GM19025 (cell line): ENCODE measurements at regions not wholly inside any gene's neighbourhood (a gene's known extent, or its start where the extent isn't known, plus 50 kb on each side); places are given as distances from the start of the nearest gene placed in this dataset.

Experiments
- ATAC-seq: cut with Tn5 transposase; IDR thresholded peaks from one replicate; pipeline ENCODE4 v1.9.1; 2021; ENCODE audit warnings: mild to moderate bottlenecking, low read depth, moderate library complexity; ENCODE audit not compliant: unreplicated experiment

DNA sequence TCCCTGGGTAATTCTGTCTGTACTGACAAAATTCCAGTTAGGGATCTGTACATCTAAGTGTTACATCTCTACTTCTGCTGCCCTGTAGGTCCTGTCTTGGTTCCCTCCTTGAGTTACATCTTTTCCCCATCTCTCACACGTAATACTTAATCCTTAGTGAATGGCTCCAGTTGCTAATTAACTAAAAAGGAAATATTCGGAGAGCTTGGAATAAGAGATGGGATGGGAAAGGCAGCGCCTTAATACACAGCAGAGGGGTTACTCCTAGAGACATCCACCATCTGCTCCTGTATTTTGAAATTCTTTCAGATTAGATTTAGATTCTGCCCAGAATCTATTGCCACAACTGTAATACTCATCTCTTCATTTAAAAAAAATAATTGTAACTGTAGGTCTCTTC is 384.0 kb downstream of the SAMD5 start:
- no peak for ATAC-seq

- no peak for ATAC-seq
Observed at GRCh38 chr6:147895272-147895671, 386.8 kb downstream of the SAMD5 start.

DNA sequence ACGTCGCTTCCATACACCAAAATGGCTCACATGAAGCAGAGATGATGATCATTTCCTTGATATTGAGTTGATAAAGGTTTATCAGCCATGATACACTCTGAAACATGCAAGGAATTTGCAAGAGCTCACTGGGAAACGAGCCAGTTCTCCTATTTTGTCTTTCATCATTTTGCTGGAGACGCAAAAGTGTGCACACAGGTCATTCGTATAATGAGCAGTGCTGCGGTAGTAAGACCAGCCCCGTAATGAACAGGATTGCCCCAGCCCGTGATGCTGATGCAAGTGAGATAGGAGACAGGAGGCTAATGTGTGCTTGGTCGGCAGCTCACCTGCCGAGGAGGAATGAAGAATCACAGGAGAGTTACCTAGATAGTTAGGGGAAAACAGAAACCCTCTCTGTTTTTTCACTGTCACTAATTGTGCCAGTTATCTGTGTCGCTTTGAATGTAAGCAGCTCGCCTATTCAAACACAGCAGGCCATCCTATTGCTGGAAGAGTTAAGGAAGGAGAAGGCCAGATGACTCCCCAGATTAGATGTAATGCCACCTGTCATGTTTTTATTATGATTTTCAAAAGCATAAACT is 391.8 kb downstream of the SAMD5 start:
- ATAC-seq = no peak

DNA sequence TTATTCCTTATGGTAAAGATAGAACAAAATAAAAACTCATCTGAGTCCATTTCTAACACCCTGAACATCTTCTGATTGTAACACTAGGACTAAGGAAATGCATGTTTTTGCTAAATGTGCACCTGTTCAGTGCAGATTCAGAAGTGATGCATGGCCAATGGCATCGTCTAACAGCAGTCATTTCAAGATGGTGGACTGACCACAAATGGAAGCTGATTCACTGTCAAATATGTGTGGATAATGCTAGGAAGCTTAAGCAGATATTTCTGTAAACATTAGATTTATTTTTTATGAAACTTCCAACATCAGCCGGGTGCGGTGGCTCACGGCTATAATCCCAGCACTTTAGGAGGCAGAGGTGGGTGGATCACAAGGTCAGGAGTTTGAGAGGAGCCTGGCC is 394.8 kb downstream of the SAMD5 start:
- no peak for ATAC-seq

GRCh38 chr6:147903931-147904330 is 395.4 kb downstream of the SAMD5 start:
- no peak for ATAC-seq

GRCh38 chr6:147904416-147904815 is 395.9 kb downstream of the SAMD5 start:
- no peak for ATAC-seq

DNA sequence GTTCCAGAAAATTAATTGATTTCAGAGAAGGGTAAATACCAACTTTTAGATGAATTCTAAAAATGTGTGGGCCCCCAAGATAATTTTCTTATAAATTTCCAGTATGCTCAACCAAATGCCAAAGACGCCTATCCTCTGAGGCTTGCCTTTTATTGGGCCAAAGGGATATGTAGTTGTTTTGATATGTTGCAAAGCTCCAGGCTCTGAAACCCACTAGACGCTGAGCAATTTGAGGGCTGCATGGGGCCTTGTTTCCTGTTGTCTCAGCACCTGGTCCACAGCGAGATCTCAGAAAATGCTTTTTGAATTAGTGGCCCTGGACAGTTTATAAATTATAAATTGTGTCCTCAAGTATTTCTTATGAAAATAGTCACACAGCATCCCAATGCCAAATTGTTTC is 397.2 kb downstream of the SAMD5 start:
- ATAC-seq = no peak

GRCh38 chr6:147906361-147906760 is 397.9 kb downstream of the SAMD5 start:
- ATAC-seq = no peak

DNA sequence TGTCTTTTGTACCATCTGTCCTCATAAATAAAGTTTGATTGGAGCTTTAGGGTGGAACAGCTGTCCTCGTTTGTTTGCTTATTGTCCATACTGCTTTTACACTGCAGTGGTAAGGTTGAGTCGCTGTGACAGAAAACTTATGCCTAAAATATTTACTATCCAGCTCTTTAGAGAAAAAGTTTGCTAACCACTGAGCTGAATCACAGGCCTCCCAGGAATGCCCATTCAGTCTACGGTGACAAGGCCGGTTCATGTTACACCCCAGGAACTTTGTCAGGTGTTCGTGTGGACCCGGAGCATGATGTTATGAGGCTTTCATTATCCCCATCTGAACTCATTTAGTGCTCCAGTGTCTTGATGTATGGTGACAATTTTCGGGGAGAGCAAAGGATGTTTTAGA is 401.1 kb downstream of the SAMD5 start:
- ATAC-seq = no peak

GRCh38 chr6:147910281-147910680 is 401.8 kb downstream of the SAMD5 start:
- ATAC-seq = no peak

DNA sequence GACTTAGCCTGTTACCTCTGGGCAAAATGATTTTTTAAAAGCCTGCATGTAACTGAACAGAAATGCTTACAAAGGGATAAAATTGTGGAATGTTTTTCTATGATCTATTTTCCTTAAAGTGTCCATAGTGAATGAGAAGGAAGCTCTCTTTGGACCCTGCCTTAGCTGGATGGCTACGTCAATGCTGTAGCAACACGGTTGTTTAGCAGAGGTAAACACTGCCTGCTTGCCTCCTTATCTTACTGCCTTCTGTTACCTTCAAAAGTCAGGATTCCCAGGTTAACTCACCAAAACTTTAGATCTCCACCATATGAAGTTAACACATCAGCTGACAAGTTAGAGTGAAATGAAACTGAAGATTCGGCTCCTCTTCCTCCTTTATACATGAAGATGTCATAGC is 402.6 kb downstream of the SAMD5 start:
- ATAC-seq = no peak

GRCh38 chr6:147911686-147912085 is 403.2 kb downstream of the SAMD5 start:
- ATAC-seq = no peak

DNA sequence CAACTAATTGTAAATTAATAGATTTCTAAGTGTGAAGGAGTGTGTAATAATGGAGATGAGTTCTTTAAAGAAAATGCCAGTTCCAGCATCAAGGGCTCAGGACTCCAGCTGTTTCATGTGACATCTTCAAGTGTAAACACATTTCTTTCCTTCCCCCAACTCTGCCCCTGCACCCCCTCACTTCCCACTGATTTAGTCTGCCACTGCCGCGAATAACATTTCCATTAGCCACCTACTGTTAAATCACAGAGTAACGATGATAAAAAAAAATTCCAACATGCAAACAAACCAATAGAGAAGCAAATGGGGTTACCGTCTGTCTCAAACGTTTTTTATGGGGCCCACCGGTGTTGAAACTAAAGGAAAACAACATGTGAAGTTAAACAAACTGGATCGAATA is 414.3 kb downstream of the SAMD5 start:
- ATAC-seq = no peak

DNA sequence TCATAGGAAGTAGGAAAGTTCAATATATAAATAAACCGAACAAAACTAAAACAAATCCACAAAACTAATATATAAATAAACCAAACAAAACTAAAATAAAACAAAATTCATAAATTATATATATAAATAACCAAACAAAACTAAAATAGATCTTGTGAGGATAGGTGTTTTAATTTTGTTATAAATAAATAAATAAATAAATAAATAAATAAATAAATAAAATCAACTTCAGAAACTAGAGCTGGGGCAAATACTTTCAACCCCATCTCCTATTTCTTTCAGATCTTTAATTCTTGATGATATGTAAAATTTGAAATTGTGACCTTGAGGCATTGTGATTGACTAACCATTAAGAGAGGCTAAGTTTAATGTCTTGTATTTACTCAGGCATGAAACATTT is 416.1 kb downstream of the SAMD5 start:
- ATAC-seq = no peak

DNA sequence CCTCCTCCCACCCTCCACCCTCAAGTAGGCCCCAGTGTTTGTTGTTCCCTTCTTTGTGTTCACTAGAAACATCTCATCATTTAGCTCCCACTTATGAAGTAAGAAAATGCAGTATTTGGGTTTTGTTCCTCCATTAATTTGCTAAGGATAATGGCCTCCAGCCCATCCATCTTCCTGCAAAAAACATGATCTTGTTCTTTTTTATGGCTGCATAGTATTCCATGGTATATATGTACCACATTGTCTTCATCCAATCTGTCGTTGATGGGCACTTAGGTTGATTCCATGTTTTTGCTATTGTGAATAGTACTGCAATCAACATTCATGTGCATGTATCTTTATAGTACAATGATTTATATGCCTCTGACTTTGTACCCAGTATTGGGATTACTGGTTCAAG is 416.8 kb upstream of the SASH1 start:
- no peak for ATAC-seq

DNA sequence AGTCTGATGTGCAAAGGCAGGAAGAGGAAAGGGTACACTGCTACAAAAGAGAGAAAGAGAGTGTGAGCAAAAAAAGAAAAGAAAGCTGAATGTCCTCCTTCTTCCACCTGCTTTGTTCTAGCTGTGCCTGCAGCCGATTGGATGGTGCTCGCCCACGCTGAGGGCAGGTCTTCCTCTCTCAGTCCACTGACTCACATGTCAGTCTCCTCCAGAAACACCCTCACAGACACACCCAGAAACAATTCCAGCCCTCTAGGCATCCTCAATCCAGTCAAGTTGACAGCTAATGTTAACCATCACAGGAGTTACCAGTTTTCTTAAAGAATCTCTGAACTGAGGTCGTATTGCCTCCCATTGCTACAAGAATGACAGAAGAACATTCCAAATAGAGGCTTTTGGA is 411.9 kb upstream of the SASH1 start:
- no peak for ATAC-seq

GRCh38 chr6:147933224-147933623 is 409.4 kb upstream of the SASH1 start:
- ATAC-seq = no peak

GRCh38 chr6:147935656-147936055 is 407.0 kb upstream of the SASH1 start:
- no peak for ATAC-seq

GRCh38 chr6:147936703-147937470 is 405.8 kb upstream of the SASH1 start:
- no peak for ATAC-seq

DNA sequence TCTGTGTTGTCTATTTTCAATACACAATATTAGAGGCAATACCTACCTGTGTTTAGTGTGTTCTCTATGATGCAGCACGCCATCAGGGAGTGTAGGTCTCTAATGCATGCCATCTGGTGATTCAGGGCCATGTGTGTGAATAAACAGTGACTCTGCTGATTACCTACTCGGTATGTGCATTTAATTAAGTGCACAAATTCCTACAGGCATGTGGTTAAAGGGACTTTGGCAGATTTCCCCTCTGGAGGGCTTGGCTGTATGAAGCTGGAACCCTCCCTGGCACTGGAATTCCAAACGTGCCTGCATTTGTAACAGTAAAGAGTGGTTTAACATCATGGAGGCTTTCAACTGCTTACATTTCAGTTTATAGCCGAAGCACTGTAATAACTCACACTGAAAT is 401.5 kb upstream of the SASH1 start:
- no peak for ATAC-seq

DNA sequence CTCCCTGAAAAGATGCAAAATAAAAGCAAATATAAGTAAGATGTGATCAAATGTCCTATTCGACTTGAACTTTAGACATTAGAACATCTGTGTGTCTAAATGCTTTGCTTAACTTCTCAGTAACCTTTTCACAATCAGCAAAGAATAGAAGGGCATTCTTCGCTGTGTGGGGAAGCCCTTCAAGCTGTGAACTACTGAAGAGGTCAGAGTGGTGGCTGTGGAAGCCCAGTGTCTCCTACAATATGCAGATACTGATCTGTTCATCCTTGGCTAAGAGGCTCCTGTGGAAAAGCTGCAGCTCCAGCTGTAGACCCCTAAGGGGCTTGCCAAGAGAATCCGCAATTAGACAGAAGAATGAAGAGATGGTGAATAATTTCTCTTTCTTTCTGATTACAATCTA is 400.3 kb upstream of the SASH1 start:
- no peak for ATAC-seq

GRCh38 chr6:147944122-147944521 is 398.5 kb upstream of the SASH1 start:
- ATAC-seq = no peak
